GM19324 (cell line): ENCODE measurements at regions not wholly inside any gene's neighbourhood (a gene's known extent, or its start where the extent isn't known, plus 50 kb on each side); places are given as distances from the start of the nearest gene placed in this dataset.
"Not testable (repeated sequence)": the region's sequence is repeated elsewhere in the genome, so short reads cannot be mapped to it uniquely, and the experiment has no call there.

Experiments used
- ATAC-seq: cut with Tn5 transposase; IDR thresholded peaks from one replicate; pipeline ENCODE4 v1.9.1; 2021; ENCODE audit warnings: mild to moderate bottlenecking, moderate library complexity; ENCODE audit not compliant: unreplicated experiment, low FRiP score

- ATAC-seq = no peak
Measured at GRCh38 chr16:86220561-86220960, 289.8 kb upstream of the FOXF1 start.

- no peak for ATAC-seq
Measured at GRCh38 chr16:86221085-86221484, 289.2 kb upstream of the FOXF1 start.

GRCh38 chr16:86222547-86222946 is 287.8 kb upstream of the FOXF1 start:
- ATAC-seq = no peak

- ATAC-seq = no peak
Measured at GRCh38 chr16:86222965-86223551, 287.3 kb upstream of the FOXF1 start.

GRCh38 chr16:86224126-86224525 is 286.2 kb upstream of the FOXF1 start:
- no peak for ATAC-seq

- no peak for ATAC-seq
Measured at GRCh38 chr16:86224629-86225028, 285.7 kb upstream of the FOXF1 start.

- no peak for ATAC-seq
Measured at GRCh38 chr16:86225905-86226371, 284.4 kb upstream of the FOXF1 start.

- ATAC-seq = no peak
Measured at GRCh38 chr16:86227041-86227440, 283.3 kb upstream of the FOXF1 start.

GRCh38 chr16:86227801-86228200 is 282.5 kb upstream of the FOXF1 start:
- ATAC-seq = no peak

GRCh38 chr16:86228713-86229112 is 281.6 kb upstream of the FOXF1 start:
- ATAC-seq = no peak

- ATAC-seq = no peak
Measured at GRCh38 chr16:86229283-86229682, 281.0 kb upstream of the FOXF1 start.

- ATAC-seq = no peak
Measured at GRCh38 chr16:86229866-86230656, 280.3 kb upstream of the FOXF1 start.

GRCh38 chr16:86231321-86231995 is 278.9 kb upstream of the FOXF1 start:
- ATAC-seq = no peak

GRCh38 chr16:86231996-86232350 is 278.4 kb upstream of the FOXF1 start:
- no peak for ATAC-seq

- ATAC-seq = no peak
Measured at GRCh38 chr16:86232496-86232895, 277.8 kb upstream of the FOXF1 start.

- ATAC-seq = not testable (repeated sequence)
Measured at GRCh38 chr16:86233506-86233905, 276.8 kb upstream of the FOXF1 start.

- ATAC-seq = no peak
Measured at GRCh38 chr16:86239381-86239780, 270.9 kb upstream of the FOXF1 start.

GRCh38 chr16:86240716-86241363 is 269.5 kb upstream of the FOXF1 start:
- ATAC-seq = no peak

GRCh38 chr16:86241681-86242080 is 268.6 kb upstream of the FOXF1 start:
- ATAC-seq = no peak

- ATAC-seq = no peak
Measured at GRCh38 chr16:86242244-86243122, 267.8 kb upstream of the FOXF1 start.
